ENCODE measurements at regions not wholly inside any gene's neighbourhood (a gene's known extent, or its start where the extent isn't known, plus 50 kb on each side); places are given as distances from the start of the nearest gene placed in this dataset.
"Not testable (repeated sequence)": the region's sequence is repeated elsewhere in the genome, so short reads cannot be mapped to it uniquely, and the experiment has no call there.

DNA sequence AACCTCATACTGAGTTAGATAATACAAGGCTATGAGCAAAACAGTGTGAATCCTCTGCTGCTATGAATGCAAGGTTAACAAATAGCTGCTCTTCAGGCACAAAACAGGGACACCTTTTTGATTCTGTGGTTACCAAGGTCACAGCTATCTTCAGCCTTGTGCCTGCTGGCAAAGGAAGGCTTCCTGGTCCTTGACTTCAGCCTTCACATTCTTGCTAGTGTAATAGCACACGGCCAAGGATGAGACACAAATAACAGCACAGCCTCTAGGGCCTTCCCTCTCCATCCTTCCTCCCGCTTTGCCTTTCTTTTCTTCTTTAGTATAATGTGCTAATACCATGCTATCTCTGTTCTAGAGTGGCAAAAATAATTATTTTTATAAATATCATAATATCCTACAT lies 130.6 kb upstream of the CAV2 start:
- no peak for ATAC-seq
- Histone ChIP-seq H3K4me1 (ENCODE audit: control insufficient read depth, insufficient read depth, low read length) (peaks cover 2% of the 10 kb centered on the region; the same call in 1 of the 2 replicates), H3K27me3 (ENCODE audit: control insufficient read depth, insufficient read depth, low read length) (no peaks in the 10 kb centered on the region), H3K9me3 (ENCODE audit: control insufficient read depth, insufficient read depth, low read depth, low read length) (peaks cover 7% of the 10 kb centered on the region; the same call in 1 of the 2 replicates), H3K27ac (ENCODE audit: low read length) (peak overlapping the region; percentile 76), H3K36me3 (ENCODE audit: control insufficient read depth, insufficient read depth, low read length) (no peaks in the 10 kb centered on the region), H3K4me3 (ENCODE audit: low read depth in 2 of 2, low read length in 2 of 2) (no peak overlapping the region)
- intact Hi-C loops (cut with micrococcal nuclease; ENCODE audit: unreplicated experiment), result no loop called here
- TF ChIP-seq, protein P1, sequence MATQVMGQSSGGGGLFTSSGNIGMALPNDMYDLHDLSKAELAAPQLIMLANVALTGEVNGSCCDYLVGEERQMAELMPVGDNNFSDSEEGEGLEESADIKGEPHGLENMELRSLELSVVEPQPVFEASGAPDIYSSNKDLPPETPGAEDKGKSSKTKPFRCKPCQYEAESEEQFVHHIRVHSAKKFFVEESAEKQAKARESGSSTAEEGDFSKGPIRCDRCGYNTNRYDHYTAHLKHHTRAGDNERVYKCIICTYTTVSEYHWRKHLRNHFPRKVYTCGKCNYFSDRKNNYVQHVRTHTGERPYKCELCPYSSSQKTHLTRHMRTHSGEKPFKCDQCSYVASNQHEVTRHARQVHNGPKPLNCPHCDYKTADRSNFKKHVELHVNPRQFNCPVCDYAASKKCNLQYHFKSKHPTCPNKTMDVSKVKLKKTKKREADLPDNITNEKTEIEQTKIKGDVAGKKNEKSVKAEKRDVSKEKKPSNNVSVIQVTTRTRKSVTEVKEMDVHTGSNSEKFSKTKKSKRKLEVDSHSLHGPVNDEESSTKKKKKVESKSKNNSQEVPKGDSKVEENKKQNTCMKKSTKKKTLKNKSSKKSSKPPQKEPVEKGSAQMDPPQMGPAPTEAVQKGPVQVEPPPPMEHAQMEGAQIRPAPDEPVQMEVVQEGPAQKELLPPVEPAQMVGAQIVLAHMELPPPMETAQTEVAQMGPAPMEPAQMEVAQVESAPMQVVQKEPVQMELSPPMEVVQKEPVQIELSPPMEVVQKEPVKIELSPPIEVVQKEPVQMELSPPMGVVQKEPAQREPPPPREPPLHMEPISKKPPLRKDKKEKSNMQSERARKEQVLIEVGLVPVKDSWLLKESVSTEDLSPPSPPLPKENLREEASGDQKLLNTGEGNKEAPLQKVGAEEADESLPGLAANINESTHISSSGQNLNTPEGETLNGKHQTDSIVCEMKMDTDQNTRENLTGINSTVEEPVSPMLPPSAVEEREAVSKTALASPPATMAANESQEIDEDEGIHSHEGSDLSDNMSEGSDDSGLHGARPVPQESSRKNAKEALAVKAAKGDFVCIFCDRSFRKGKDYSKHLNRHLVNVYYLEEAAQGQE (IDR thresholded peaks at IDR 0.05; ENCODE audit: insufficient read depth in 1 of 2, low read depth in 2 of 2, low read length in 1 of 2), result no peak
- no peak for TF ChIP-seq SIN3A (IDR thresholded peaks at IDR 0.05; ENCODE audit: borderline replicate concordance, insufficient read depth, low read depth, low read length)
- TF ChIP-seq, protein P2, sequence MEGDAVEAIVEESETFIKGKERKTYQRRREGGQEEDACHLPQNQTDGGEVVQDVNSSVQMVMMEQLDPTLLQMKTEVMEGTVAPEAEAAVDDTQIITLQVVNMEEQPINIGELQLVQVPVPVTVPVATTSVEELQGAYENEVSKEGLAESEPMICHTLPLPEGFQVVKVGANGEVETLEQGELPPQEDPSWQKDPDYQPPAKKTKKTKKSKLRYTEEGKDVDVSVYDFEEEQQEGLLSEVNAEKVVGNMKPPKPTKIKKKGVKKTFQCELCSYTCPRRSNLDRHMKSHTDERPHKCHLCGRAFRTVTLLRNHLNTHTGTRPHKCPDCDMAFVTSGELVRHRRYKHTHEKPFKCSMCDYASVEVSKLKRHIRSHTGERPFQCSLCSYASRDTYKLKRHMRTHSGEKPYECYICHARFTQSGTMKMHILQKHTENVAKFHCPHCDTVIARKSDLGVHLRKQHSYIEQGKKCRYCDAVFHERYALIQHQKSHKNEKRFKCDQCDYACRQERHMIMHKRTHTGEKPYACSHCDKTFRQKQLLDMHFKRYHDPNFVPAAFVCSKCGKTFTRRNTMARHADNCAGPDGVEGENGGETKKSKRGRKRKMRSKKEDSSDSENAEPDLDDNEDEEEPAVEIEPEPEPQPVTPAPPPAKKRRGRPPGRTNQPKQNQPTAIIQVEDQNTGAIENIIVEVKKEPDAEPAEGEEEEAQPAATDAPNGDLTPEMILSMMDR (IDR thresholded peaks at IDR 0.05), result no peak
- TF ChIP-seq TCF7L2 (IDR thresholded peaks at IDR 0.05; ENCODE audit: low read depth, low read length), result no peak
- no peak for TF ChIP-seq POLR2AphosphoS5 (IDR thresholded peaks at IDR 0.05; ENCODE audit: low read depth, low read length)
- POLR2A ChIA-PET, result no interaction called here
- CTCF ChIA-PET, result no interaction called here
- BruUV-seq (replicated peaks), result no TSS peak
- in situ Hi-C loops (cut with HindIII; ENCODE audit: low pct_unique_long_range_greater_than_20kb, low sequenced_read_pairs), result no loop called here
- DNase-seq (ENCODE audit: low read depth, low spot score), result no peak

DNA sequence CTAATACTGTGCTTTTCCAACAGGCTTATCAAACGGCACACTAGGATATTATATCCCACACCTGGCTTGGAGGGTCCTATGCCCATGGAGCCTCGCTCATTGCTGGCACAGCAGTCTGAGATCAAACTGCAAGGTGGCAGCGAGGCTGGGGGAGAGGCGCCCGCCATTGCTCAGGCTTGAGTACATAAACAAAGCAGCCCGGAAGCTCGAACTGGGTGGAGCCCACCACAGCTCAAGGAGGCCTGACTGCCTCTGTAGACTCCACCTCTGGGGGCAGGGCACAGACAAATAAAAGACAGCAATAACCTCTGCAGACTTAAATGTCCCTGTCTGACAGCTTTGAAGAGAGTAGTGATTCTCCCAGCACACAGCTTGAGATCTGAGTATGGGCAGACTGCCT lies 128.0 kb upstream of the CAV2 start:
- DNase-seq (ENCODE audit: low read depth, low spot score); H3K27me3 ChIP-seq (ENCODE audit: control insufficient read depth, insufficient read depth, low read length); intact Hi-C loops (cut with micrococcal nuclease; ENCODE audit: unreplicated experiment); H3K9me3 ChIP-seq (ENCODE audit: control insufficient read depth, insufficient read depth, low read depth, low read length); H3K27ac ChIP-seq (ENCODE audit: low read length); ATAC-seq; H3K4me1 ChIP-seq (ENCODE audit: control insufficient read depth, insufficient read depth, low read length); in situ Hi-C loops (cut with HindIII; ENCODE audit: low pct_unique_long_range_greater_than_20kb, low sequenced_read_pairs); H3K36me3 ChIP-seq (ENCODE audit: control insufficient read depth, insufficient read depth, low read length); BruUV-seq (replicated peaks); CTCF ChIA-PET; POLR2A ChIA-PET; H3K4me3 ChIP-seq (ENCODE audit: low read depth in 2 of 2, low read length in 2 of 2): not testable (repeated sequence)

DNA sequence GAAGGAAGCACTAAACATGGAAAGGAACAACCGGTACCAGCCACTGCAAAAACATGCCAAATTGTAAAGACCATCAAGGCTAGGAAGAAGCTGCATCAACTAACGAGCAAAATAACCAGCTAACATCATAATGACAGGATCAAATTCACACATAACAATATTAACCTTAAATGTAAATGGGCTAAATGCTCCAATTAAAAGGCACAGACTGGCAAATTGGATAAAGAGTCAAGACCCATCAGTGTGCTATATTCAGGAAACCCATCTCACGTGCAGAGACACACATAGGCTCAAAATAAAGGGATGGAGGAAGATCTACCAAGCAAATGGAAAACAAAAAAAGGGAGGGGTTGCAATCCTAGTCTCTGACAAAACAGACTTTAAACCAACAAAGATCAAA lies 126.3 kb upstream of the CAV2 start:
- ATAC-seq; in situ Hi-C loops (cut with HindIII; ENCODE audit: low pct_unique_long_range_greater_than_20kb, low sequenced_read_pairs); H3K27ac ChIP-seq (ENCODE audit: low read length); H3K4me3 ChIP-seq (ENCODE audit: low read depth in 2 of 2, low read length in 2 of 2); H3K27me3 ChIP-seq (ENCODE audit: control insufficient read depth, insufficient read depth, low read length); CTCF ChIA-PET; H3K4me1 ChIP-seq (ENCODE audit: control insufficient read depth, insufficient read depth, low read length); DNase-seq (ENCODE audit: low read depth, low spot score); H3K9me3 ChIP-seq (ENCODE audit: control insufficient read depth, insufficient read depth, low read depth, low read length); POLR2A ChIA-PET; intact Hi-C loops (cut with micrococcal nuclease; ENCODE audit: unreplicated experiment); BruUV-seq (replicated peaks); H3K36me3 ChIP-seq (ENCODE audit: control insufficient read depth, insufficient read depth, low read length): not testable (repeated sequence)
